ENCODE measurements at regions not wholly inside any gene's neighbourhood (a gene's known extent, or its start where the extent isn't known, plus 50 kb on each side); places are given as distances from the start of the nearest gene placed in this dataset.

GRCh38 chr11:70660889-70661197, 262.5 kb downstream of the CTTN start:
- no peak overlapping the region for H3K4me3 ChIP-seq (ENCODE audit: low read depth in 1 of 3, low read length in 3 of 3)
- WGBS = 91% methylated on average over 11 of the region's 11 CpGs
- no peak for TF ChIP-seq GABPA (IDR thresholded peaks at IDR 0.05 in 1 of 2, conservative IDR thresholded peaks at IDR 0.05 in 1 of 2)
- TF ChIP-seq FOXA2 (IDR thresholded peaks at IDR 0.05) = no peak
- TF ChIP-seq FOXA1 (IDR thresholded peaks at IDR 0.05) = no peak
- no peak for TF ChIP-seq RXRA (IDR thresholded peaks at IDR 0.05)
- no peak for TF ChIP-seq ATF3 (IDR thresholded peaks at IDR 0.05)
- no peak for TF ChIP-seq RAD21 (IDR thresholded peaks at IDR 0.05)
- TF ChIP-seq TAF1 (conservative IDR thresholded peaks at IDR 0.05) = no peak
- TF ChIP-seq HNF4G (IDR thresholded peaks at IDR 0.05) = no peak
- TF ChIP-seq MAX (IDR thresholded peaks at IDR 0.05) = no peak
- TF ChIP-seq HNF4A (conservative IDR thresholded peaks at IDR 0.05) = no peak
- TF ChIP-seq JUND (IDR thresholded peaks at IDR 0.05) = no peak
- no peak for TF ChIP-seq NR2F2 (IDR thresholded peaks at IDR 0.05)
- TF ChIP-seq EGR1 (IDR thresholded peaks at IDR 0.05; ENCODE audit: low read depth in 2 of 2) = no peak
- TF ChIP-seq YY1 (IDR thresholded peaks at IDR 0.05) = no peak
- no peak for TF ChIP-seq SP1 (IDR thresholded peaks at IDR 0.05)

GRCh38 chr11:70661761-70662501, 263.6 kb downstream of the CTTN start:
- Histone ChIP-seq H3K36me3 (ENCODE audit: control insufficient read depth in 4 of 4, insufficient read depth in 3 of 4, low read depth in 1 of 4, low read length in 3 of 4) (peaks cover 0 to 10% (median 0%) of the 10 kb centered on the region in 4 donors), H3K9ac (ENCODE audit: low read depth in 1 of 2, low read length in 2 of 2) (no peak overlapping the region), H3K9me3 (ENCODE audit: control insufficient read depth in 4 of 4, low read length in 3 of 4) (no peaks in the 10 kb centered on the region), H3K27me3 (ENCODE audit: control insufficient read depth in 4 of 4, insufficient read depth in 4 of 4, low read length in 3 of 4) (no peaks in the 10 kb centered on the region), H3K27ac (ENCODE audit: low read depth in 1 of 2, low read length in 2 of 2) (no peak overlapping the region), H3K4me3 (ENCODE audit: low read depth in 1 of 3, low read length in 3 of 3) (no peak overlapping the region), H3K4me1 (ENCODE audit: control insufficient read depth in 4 of 4, insufficient read depth in 4 of 4, low read length in 3 of 4) (peaks cover 2 to 18% (median 11%) of the 10 kb centered on the region in 4 donors)
- TF ChIP-seq, protein P1, sequence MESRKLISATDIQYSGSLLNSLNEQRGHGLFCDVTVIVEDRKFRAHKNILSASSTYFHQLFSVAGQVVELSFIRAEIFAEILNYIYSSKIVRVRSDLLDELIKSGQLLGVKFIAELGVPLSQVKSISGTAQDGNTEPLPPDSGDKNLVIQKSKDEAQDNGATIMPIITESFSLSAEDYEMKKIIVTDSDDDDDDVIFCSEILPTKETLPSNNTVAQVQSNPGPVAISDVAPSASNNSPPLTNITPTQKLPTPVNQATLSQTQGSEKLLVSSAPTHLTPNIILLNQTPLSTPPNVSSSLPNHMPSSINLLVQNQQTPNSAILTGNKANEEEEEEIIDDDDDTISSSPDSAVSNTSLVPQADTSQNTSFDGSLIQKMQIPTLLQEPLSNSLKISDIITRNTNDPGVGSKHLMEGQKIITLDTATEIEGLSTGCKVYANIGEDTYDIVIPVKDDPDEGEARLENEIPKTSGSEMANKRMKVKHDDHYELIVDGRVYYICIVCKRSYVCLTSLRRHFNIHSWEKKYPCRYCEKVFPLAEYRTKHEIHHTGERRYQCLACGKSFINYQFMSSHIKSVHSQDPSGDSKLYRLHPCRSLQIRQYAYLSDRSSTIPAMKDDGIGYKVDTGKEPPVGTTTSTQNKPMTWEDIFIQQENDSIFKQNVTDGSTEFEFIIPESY (IDR thresholded peaks at IDR 0.05) = no peak
- TF ChIP-seq CTCF (IDR thresholded peaks at IDR 0.05; ENCODE audit: low read depth, low read length, missing input control) = no peak
- no peak for TF ChIP-seq FOXA1 (IDR thresholded peaks at IDR 0.05)
- no peak for TF ChIP-seq RXRA (IDR thresholded peaks at IDR 0.05)
- TF ChIP-seq JUND (IDR thresholded peaks at IDR 0.05) = no peak
- no peak for TF ChIP-seq FOXA2 (IDR thresholded peaks at IDR 0.05)
- TF ChIP-seq YY1 (IDR thresholded peaks at IDR 0.05) = no peak
- 67% methylated on average over 54 of the region's 54 CpGs for WGBS
- DNase-seq (ENCODE audit: low spot score) = no peak

More at GRCh38 chr11:70660889-70661197, 262.5 kb downstream of the CTTN start:
- peaks cover 0 to 10% (median 0%) of the 10 kb centered on the region in 4 donors for H3K36me3 ChIP-seq (ENCODE audit: control insufficient read depth in 4 of 4, insufficient read depth in 3 of 4, low read depth in 1 of 4, low read length in 3 of 4)
- H3K27me3 ChIP-seq (ENCODE audit: control insufficient read depth in 4 of 4, insufficient read depth in 4 of 4, low read length in 3 of 4) = no peaks in the 10 kb centered on the region
- no peak for DNase-seq (ENCODE audit: low spot score)
- no peak overlapping the region for H3K9ac ChIP-seq (ENCODE audit: low read depth in 1 of 2, low read length in 2 of 2)
- H3K27ac ChIP-seq (ENCODE audit: low read depth in 1 of 2, low read length in 2 of 2) = no peak overlapping the region
- no peaks in the 10 kb centered on the region for H3K9me3 ChIP-seq (ENCODE audit: control insufficient read depth in 4 of 4, low read length in 3 of 4)
- peaks cover 4 to 21% (median 18%) of the 10 kb centered on the region in 4 donors for H3K4me1 ChIP-seq (ENCODE audit: control insufficient read depth in 4 of 4, insufficient read depth in 4 of 4, low read length in 3 of 4)

Measured in liver (tissue), 8 donors.